Forelimb muscle (tissue), 1 donor: ENCODE measurements at regions not wholly inside any gene's neighbourhood (a gene's known extent, or its start where the extent isn't known, plus 50 kb on each side); places are given as distances from the start of the nearest gene placed in this dataset.
A peak's percentile ranks its signal among the peaks of the same experiment; 100 is the strongest.

Experiments used
- DNase-seq: peaks from one replicate; pipeline ENCODE4 v3.0.0-alpha.2; 2013; ENCODE audit warnings: low read depth

GRCh38 chr4:144202081-144202480 is 61.6 kb upstream of the GYPA start:
- DNase-seq: no peak

- DNase-seq: no peak
Observed at GRCh38 chr4:144203155-144203554, 62.6 kb upstream of the GYPA start.

- no peak for DNase-seq
Observed at GRCh38 chr4:144204431-144204830, 63.9 kb upstream of the GYPA start.

GRCh38 chr4:144206711-144207110 is 66.2 kb upstream of the GYPA start:
- no peak for DNase-seq

GRCh38 chr4:144208074-144208473 is 67.6 kb upstream of the GYPA start:
- DNase-seq: no peak

- no peak for DNase-seq
Observed at GRCh38 chr4:144209491-144209890, 69.0 kb upstream of the GYPA start.

GRCh38 chr4:144213371-144213770 is 72.9 kb upstream of the GYPA start:
- DNase-seq: peak; percentile 43

GRCh38 chr4:144223149-144223548 is 82.6 kb upstream of the GYPA start:
- DNase-seq: peak; percentile 85

- peak; percentile 47 for DNase-seq
Observed at GRCh38 chr4:144223661-144224060, 83.1 kb upstream of the GYPA start.

GRCh38 chr4:144259285-144259684 is 118.8 kb upstream of the GYPA start:
- DNase-seq: no peak

- DNase-seq: no peak
Observed at GRCh38 chr4:144267084-144267483, 126.6 kb upstream of the GYPA start.

GRCh38 chr4:144280688-144281087 is 140.2 kb upstream of the GYPA start:
- no peak for DNase-seq

- DNase-seq: no peak
Observed at GRCh38 chr4:144283526-144283925, 143.0 kb upstream of the GYPA start.

GRCh38 chr4:144284026-144284425 is 143.5 kb upstream of the GYPA start:
- DNase-seq: no peak

- no peak for DNase-seq
Observed at GRCh38 chr4:144288011-144288903, 147.7 kb upstream of the GYPA start.

- no peak for DNase-seq
Observed at GRCh38 chr4:144289667-144290428, 149.3 kb upstream of the GYPA start.

- DNase-seq: no peak
Observed at GRCh38 chr4:144291164-144291563, 150.6 kb upstream of the GYPA start.

- no peak for DNase-seq
Observed at GRCh38 chr4:144294211-144294610, 153.7 kb upstream of the GYPA start.

- DNase-seq: no peak
Observed at GRCh38 chr4:144295286-144295995, 154.9 kb upstream of the GYPA start.

- DNase-seq: no peak
Observed at GRCh38 chr4:144296941-144297340, 156.4 kb upstream of the GYPA start.

GRCh38 chr4:144298519-144298918 is 158.0 kb upstream of the GYPA start:
- DNase-seq: no peak

GRCh38 chr4:144300616-144301015 is 160.1 kb upstream of the GYPA start:
- DNase-seq: no peak
